ENCODE measurements at regions not wholly inside any gene's neighbourhood (a gene's known extent, or its start where the extent isn't known, plus 50 kb on each side); places are given as distances from the start of the nearest gene placed in this dataset.

GRCh38 chr4:15148199-15148598 lies 145.9 kb downstream of the CPEB2 start:
- Histone ChIP-seq H4K20me1 (replicated peaks; ENCODE audit: insufficient read depth) (no peaks in the 10 kb centered on the region), H3K79me2 (replicated peaks; ENCODE audit: insufficient read depth) (no peaks in the 10 kb centered on the region), H3F3A (replicated peaks; ENCODE audit: low read depth) (no peaks in the 10 kb centered on the region), H3K9me2 (ENCODE audit: insufficient read depth) (peaks cover 21% of the 10 kb centered on the region; the same call in 1 of the 2 replicates), H3K27me3 (ENCODE audit: insufficient read depth) (no peaks in the 10 kb centered on the region), H3K36me3 (ENCODE audit: insufficient read depth) (no peaks in the 10 kb centered on the region), H3K4me1 (ENCODE audit: insufficient read depth) (peaks cover 19% of the 10 kb centered on the region), H3K27ac (ENCODE audit: low read depth) (no peak overlapping the region), H2AFZ (peak overlapping the region; percentile 69; the same call in 1 of the 2 replicates), H3K4me3 (no peak overlapping the region), H3K4me2 (no peak overlapping the region)
- H3K27me3 Mint-ChIP-seq (ENCODE audit: insufficient read depth, low read depth, poor library complexity) = peaks cover 5% of the 10 kb centered on the region
- H3K9me3 Mint-ChIP-seq = no peaks in the 10 kb centered on the region; the same call in 2 of the 3 replicates
- H3K36me3 Mint-ChIP-seq (ENCODE audit: low read depth) = no peaks in the 10 kb centered on the region; the same call in 2 of the 3 replicates
- peaks cover 33% of the 10 kb centered on the region for H3K4me1 Mint-ChIP-seq
- 0 out of 2 replicates have a peak overlapping the region, but pooled peaks have one; percentile 12 for H3K27ac Mint-ChIP-seq
- no peak overlapping the region for H3K4me3 Mint-ChIP-seq
- DNase-seq (ENCODE audit: low spot score) = no peak
- ATAC-seq = no peak
- TF ChIP-seq EZH2phosphoT487 (IDR thresholded peaks at IDR 0.05; ENCODE audit: unreplicated experiment) (no peak), CTCF (conservative IDR thresholded peaks at IDR 0.05; ENCODE audit: low read depth in 2 of 2) (no peak), NANOG (IDR thresholded peaks at IDR 0.05; ENCODE audit: borderline replicate concordance) (no peak), ETS1 (IDR thresholded peaks at IDR 0.05) (no peak), POLR2AphosphoS5 (IDR thresholded peaks at IDR 0.05; ENCODE audit: low read depth) (no peak), REST (IDR thresholded peaks at IDR 0.05; ENCODE audit: unreplicated experiment) (no peak), JUNB (IDR thresholded peaks at IDR 0.05; ENCODE audit: unreplicated experiment) (no peak)

- Histone ChIP-seq H4K20me1 (replicated peaks; ENCODE audit: insufficient read depth) (no peaks in the 10 kb centered on the region), H2AFZ (peak overlapping the region; percentile 81; the same call in 1 of the 2 replicates), H3K27ac (ENCODE audit: low read depth) (no peak overlapping the region), H3K9me2 (ENCODE audit: insufficient read depth) (peaks cover 21% of the 10 kb centered on the region; the same call in 1 of the 2 replicates), H3K4me2 (no peak overlapping the region; the same call in 1 of the 2 replicates), H3F3A (replicated peaks; ENCODE audit: low read depth) (no peaks in the 10 kb centered on the region), H3K36me3 (ENCODE audit: insufficient read depth) (no peaks in the 10 kb centered on the region), H3K79me2 (replicated peaks; ENCODE audit: insufficient read depth) (no peaks in the 10 kb centered on the region), H3K27me3 (ENCODE audit: insufficient read depth) (no peaks in the 10 kb centered on the region), H3K4me3 (no peak overlapping the region), H3K4me1 (ENCODE audit: insufficient read depth) (peaks cover 19% of the 10 kb centered on the region)
- Mint-ChIP-seq H3K27me3 (ENCODE audit: insufficient read depth, low read depth, poor library complexity) (peaks cover 5% of the 10 kb centered on the region), H3K9me3 (no peaks in the 10 kb centered on the region; the same call in 2 of the 3 replicates), H3K4me3 (no peak overlapping the region), H3K27ac (no peak overlapping the region), H3K36me3 (ENCODE audit: low read depth) (no peaks in the 10 kb centered on the region; the same call in 2 of the 3 replicates), H3K4me1 (peaks cover 33% of the 10 kb centered on the region)
- ATAC-seq (no peak), DNase-seq (ENCODE audit: low spot score) (no peak)
- TF ChIP-seq EZH2phosphoT487 (IDR thresholded peaks at IDR 0.05; ENCODE audit: unreplicated experiment) = no peak
- TF ChIP-seq CTCF (conservative IDR thresholded peaks at IDR 0.05; ENCODE audit: low read depth in 2 of 2) = no peak
- no peak for TF ChIP-seq REST (IDR thresholded peaks at IDR 0.05; ENCODE audit: unreplicated experiment)
Observed at GRCh38 chr4:15148691-15149090, 146.4 kb downstream of the CPEB2 start.
